CD4-positive, alpha-beta T cell treated with Interferon alpha-2 for 1 hour (primary cell): ENCODE measurements at regions not wholly inside any gene's neighbourhood (a gene's known extent, or its start where the extent isn't known, plus 50 kb on each side); places are given as distances from the start of the nearest gene placed in this dataset.

ENCODE experiments used
- DNase-seq, 2 donors: peaks; one replicate each; pipeline ENCODE4 v3.0.0-alpha.2; 2020 to 2022

GRCh38 chr13:73480779-73481559 lies 422.2 kb downstream of the KLF5 start:
- DNase-seq = no peak

- DNase-seq = no peak
These were observed 421.1 kb downstream of the KLF5 start for GRCh38 chr13:73479856-73480255.

GRCh38 chr13:73479351-73479750 lies 420.5 kb downstream of the KLF5 start:
- no peak for DNase-seq

- DNase-seq = no peak
These were observed 418.6 kb downstream of the KLF5 start for GRCh38 chr13:73477441-73477840.

GRCh38 chr13:73473016-73473415 lies 414.2 kb downstream of the KLF5 start:
- no peak for DNase-seq

- DNase-seq = no peak
These were observed 408.3 kb downstream of the KLF5 start for GRCh38 chr13:73467125-73467524.

GRCh38 chr13:73466561-73466960 lies 407.8 kb downstream of the KLF5 start:
- no peak for DNase-seq

GRCh38 chr13:73465617-73465971 lies 406.8 kb downstream of the KLF5 start:
- DNase-seq = no peak

- DNase-seq = no peak
These were observed 406.2 kb downstream of the KLF5 start for GRCh38 chr13:73464758-73465616.

GRCh38 chr13:73462241-73462640 lies 403.4 kb downstream of the KLF5 start:
- no peak for DNase-seq

- DNase-seq = no peak
These were observed 392.6 kb downstream of the KLF5 start for GRCh38 chr13:73451221-73452029.

GRCh38 chr13:73450583-73450982 lies 391.8 kb downstream of the KLF5 start:
- no peak for DNase-seq

GRCh38 chr13:73449252-73449651 lies 390.4 kb downstream of the KLF5 start:
- DNase-seq = no peak

GRCh38 chr13:73440296-73440895 lies 381.6 kb downstream of the KLF5 start:
- DNase-seq = peak in 1 of 2 donors; percentile 3

- no peak for DNase-seq
These were observed 375.1 kb downstream of the KLF5 start for GRCh38 chr13:73433890-73434289.

GRCh38 chr13:73433458-73433857 lies 374.7 kb downstream of the KLF5 start:
- no peak for DNase-seq

GRCh38 chr13:73429701-73430100 lies 370.9 kb downstream of the KLF5 start:
- no peak for DNase-seq

GRCh38 chr13:73428706-73429105 lies 369.9 kb downstream of the KLF5 start:
- no peak for DNase-seq

GRCh38 chr13:73428137-73428536 lies 369.3 kb downstream of the KLF5 start:
- DNase-seq = no peak

- no peak for DNase-seq
These were observed 364.2 kb downstream of the KLF5 start for GRCh38 chr13:73422973-73423372.

- DNase-seq = no peak
These were observed 362.6 kb downstream of the KLF5 start for GRCh38 chr13:73421310-73421912.

GRCh38 chr13:73419186-73419585 lies 360.4 kb downstream of the KLF5 start:
- no peak for DNase-seq
